ENCODE measurements at regions not wholly inside any gene's neighbourhood (a gene's known extent, or its start where the extent isn't known, plus 50 kb on each side); places are given as distances from the start of the nearest gene placed in this dataset.

DNA sequence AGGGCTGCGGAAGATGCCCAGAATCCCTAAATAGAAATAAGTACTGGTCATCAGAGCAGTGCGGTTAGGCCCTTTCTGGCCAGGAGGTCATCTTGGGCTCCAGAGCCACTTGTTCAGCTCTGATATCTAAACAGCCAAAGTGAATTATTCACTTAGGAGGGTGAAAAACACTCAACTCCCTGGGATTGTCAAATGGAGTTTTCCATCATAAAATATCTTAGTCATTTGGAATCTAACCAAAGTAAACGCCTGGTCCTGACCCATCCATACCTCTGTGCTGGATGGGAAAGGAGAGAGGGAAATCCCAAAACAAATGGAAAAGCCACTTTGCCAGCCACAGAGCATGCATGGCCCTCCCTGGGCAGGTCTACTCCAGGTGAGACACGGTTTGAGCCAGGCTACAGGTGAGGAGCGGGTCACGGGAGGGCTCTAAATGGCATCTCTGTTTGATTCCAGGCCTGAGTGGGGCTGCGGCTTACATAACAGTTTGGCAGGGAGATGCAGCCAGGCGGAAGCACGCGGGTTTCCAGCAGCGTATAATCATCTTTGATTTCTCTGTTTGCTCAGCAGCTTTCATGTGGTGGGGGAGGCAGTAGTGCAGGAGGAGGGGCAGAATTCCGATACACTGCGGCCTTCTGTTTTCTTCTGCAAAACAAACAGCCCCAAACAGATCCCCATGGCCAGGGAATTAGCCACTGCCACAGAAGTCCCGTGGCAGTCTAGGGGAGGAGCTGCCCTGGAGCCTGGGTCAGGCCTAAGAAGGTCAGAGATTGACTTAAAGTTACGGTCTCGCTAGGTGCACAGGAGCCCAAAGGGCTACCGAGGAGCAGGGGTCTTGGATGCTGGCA is 59.1 kb upstream of the ZNF648 start (continued):
- TF ChIP-seq, protein P1, sequence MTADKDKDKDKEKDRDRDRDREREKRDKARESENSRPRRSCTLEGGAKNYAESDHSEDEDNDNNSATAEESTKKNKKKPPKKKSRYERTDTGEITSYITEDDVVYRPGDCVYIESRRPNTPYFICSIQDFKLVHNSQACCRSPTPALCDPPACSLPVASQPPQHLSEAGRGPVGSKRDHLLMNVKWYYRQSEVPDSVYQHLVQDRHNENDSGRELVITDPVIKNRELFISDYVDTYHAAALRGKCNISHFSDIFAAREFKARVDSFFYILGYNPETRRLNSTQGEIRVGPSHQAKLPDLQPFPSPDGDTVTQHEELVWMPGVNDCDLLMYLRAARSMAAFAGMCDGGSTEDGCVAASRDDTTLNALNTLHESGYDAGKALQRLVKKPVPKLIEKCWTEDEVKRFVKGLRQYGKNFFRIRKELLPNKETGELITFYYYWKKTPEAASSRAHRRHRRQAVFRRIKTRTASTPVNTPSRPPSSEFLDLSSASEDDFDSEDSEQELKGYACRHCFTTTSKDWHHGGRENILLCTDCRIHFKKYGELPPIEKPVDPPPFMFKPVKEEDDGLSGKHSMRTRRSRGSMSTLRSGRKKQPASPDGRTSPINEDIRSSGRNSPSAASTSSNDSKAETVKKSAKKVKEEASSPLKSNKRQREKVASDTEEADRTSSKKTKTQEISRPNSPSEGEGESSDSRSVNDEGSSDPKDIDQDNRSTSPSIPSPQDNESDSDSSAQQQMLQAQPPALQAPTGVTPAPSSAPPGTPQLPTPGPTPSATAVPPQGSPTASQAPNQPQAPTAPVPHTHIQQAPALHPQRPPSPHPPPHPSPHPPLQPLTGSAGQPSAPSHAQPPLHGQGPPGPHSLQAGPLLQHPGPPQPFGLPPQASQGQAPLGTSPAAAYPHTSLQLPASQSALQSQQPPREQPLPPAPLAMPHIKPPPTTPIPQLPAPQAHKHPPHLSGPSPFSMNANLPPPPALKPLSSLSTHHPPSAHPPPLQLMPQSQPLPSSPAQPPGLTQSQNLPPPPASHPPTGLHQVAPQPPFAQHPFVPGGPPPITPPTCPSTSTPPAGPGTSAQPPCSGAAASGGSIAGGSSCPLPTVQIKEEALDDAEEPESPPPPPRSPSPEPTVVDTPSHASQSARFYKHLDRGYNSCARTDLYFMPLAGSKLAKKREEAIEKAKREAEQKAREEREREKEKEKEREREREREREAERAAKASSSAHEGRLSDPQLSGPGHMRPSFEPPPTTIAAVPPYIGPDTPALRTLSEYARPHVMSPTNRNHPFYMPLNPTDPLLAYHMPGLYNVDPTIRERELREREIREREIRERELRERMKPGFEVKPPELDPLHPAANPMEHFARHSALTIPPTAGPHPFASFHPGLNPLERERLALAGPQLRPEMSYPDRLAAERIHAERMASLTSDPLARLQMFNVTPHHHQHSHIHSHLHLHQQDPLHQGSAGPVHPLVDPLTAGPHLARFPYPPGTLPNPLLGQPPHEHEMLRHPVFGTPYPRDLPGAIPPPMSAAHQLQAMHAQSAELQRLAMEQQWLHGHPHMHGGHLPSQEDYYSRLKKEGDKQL (CRISPR knock-in tag; IDR thresholded peaks at IDR 0.05; ENCODE audit: low read depth) = peak; percentile 74; the same call in 1 of the 2 replicates
- TF ChIP-seq MYPOP (CRISPR knock-in tag; IDR thresholded peaks at IDR 0.05) = peak; percentile 61; the same call in 1 of the 2 replicates
- TF ChIP-seq HOXD1 (CRISPR knock-in tag; IDR thresholded peaks at IDR 0.05) = 0 out of 2 replicates have a peak, but pooled peaks have one; percentile 21
- peak; percentile 75; the same call in 1 of the 2 replicates for TF ChIP-seq ZNF788 (CRISPR knock-in tag; IDR thresholded peaks at IDR 0.05; ENCODE audit: borderline replicate concordance)
- no peak for TF ChIP-seq AFF4 (CRISPR knock-in tag; IDR thresholded peaks at IDR 0.05)
- TF ChIP-seq, protein P2, sequence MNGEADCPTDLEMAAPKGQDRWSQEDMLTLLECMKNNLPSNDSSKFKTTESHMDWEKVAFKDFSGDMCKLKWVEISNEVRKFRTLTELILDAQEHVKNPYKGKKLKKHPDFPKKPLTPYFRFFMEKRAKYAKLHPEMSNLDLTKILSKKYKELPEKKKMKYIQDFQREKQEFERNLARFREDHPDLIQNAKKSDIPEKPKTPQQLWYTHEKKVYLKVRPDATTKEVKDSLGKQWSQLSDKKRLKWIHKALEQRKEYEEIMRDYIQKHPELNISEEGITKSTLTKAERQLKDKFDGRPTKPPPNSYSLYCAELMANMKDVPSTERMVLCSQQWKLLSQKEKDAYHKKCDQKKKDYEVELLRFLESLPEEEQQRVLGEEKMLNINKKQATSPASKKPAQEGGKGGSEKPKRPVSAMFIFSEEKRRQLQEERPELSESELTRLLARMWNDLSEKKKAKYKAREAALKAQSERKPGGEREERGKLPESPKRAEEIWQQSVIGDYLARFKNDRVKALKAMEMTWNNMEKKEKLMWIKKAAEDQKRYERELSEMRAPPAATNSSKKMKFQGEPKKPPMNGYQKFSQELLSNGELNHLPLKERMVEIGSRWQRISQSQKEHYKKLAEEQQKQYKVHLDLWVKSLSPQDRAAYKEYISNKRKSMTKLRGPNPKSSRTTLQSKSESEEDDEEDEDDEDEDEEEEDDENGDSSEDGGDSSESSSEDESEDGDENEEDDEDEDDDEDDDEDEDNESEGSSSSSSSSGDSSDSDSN (CRISPR knock-in tag; IDR thresholded peaks at IDR 0.05) = no peak
- no peak for TF ChIP-seq ZNF382 (CRISPR knock-in tag; IDR thresholded peaks at IDR 0.05; ENCODE audit: borderline replicate concordance)
- TF ChIP-seq ARHGAP35 (CRISPR knock-in tag; IDR thresholded peaks at IDR 0.05; ENCODE audit: borderline replicate concordance) = no peak
- TF ChIP-seq SPEN (CRISPR knock-in tag; IDR thresholded peaks at IDR 0.05; ENCODE audit: low read depth) = 0 out of 2 replicates have a peak, but pooled peaks have one; percentile 23
- TF ChIP-seq ISL2 (CRISPR knock-in tag; IDR thresholded peaks at IDR 0.05) = peak; percentile 90
- TF ChIP-seq NBN (conservative IDR thresholded peaks at IDR 0.05) = no peak
- peak; percentile 67; the same call in 1 of the 2 replicates for TF ChIP-seq POGZ (CRISPR knock-in tag; IDR thresholded peaks at IDR 0.05)
- TF ChIP-seq ZSCAN31 (CRISPR knock-in tag; IDR thresholded peaks at IDR 0.05; ENCODE audit: low read depth) = 0 out of 2 replicates have a peak, but pooled peaks have one; percentile 32
- TF ChIP-seq ZFX (CRISPR knock-in tag; IDR thresholded peaks at IDR 0.05; ENCODE audit: low read depth) = peak; percentile 71; the same call in 1 of the 2 replicates
- peak; percentile 84; the same call in 1 of the 2 replicates for TF ChIP-seq ZNF556 (CRISPR knock-in tag; IDR thresholded peaks at IDR 0.05; ENCODE audit: borderline replicate concordance)
